Smooth muscle cell (in vitro differentiated cells): ENCODE measurements at regions not wholly inside any gene's neighbourhood (a gene's known extent, or its start where the extent isn't known, plus 50 kb on each side); places are given as distances from the start of the nearest gene placed in this dataset.

Source experiments
- DNase-seq: peaks from one replicate; lab custom pipeline; 2025; ENCODE audit not compliant: unreplicated experiment; lab: John Stamatoyannopoulos, UW
- H2AFZ ChIP-seq: fragments of 200-600 bp; sonication (generic); 2 replicates; pipeline ENCODE4 v1.6.0; 2016; ENCODE audit warnings: antibody characterized with exemption, low read depth, mild to moderate bottlenecking
- H3F3A ChIP-seq: fragments of 200-600 bp; sonication (generic); 2 replicates; pipeline ENCODE4 v1.6.0; 2017; ENCODE audit warnings: antibody characterized with exemption, low read depth
- H3K27ac ChIP-seq: fragments of 200-600 bp; sonication (generic); 2 replicates; pipeline ENCODE4 v1.5.1; 2016; ENCODE audit warnings: low read depth, mild to moderate bottlenecking
- H3K27me3 ChIP-seq: fragments of 200-600 bp; sonication (generic); 2 replicates; pipeline ENCODE4 v1.6.1; 2016; ENCODE audit warnings: low read depth, mild to moderate bottlenecking
- H3K36me3 ChIP-seq: fragments of 200-600 bp; sonication (generic); 2 replicates; pipeline ENCODE4 v1.5.1; 2016; ENCODE audit warnings: low read depth
- H3K4me1 ChIP-seq: fragments of 200-600 bp; sonication (generic); 2 replicates; pipeline ENCODE4 v1.5.1; 2016; ENCODE audit warnings: low read depth
- H3K4me2 ChIP-seq: fragments of 200-600 bp; sonication (generic); 2 replicates; pipeline ENCODE4 v1.6.0; 2016; ENCODE audit warnings: mild to moderate bottlenecking
- H3K4me3 ChIP-seq: fragments of 200-600 bp; sonication (generic); 2 replicates; pipeline ENCODE4 v1.5.1; 2016; ENCODE audit warnings: mild to moderate bottlenecking
- H3K79me2 ChIP-seq: fragments of 200-600 bp; sonication (generic); 2 replicates; pipeline ENCODE4 v1.6.0; 2016; ENCODE audit warnings: low read depth, mild to moderate bottlenecking
- H3K9ac ChIP-seq: fragments of 200-600 bp; sonication (generic); 2 replicates; pipeline ENCODE4 v1.6.0; 2016; ENCODE audit warnings: low read depth
- H3K9me3 ChIP-seq: fragments of 200-600 bp; sonication (generic); replicated peaks from 2 replicates; pipeline ENCODE4 v1.5.1; 2016; ENCODE audit warnings: low read depth
- H4K20me1 ChIP-seq: fragments of 200-600 bp; sonication (generic); 2 replicates; pipeline ENCODE4 v1.6.0; 2016; ENCODE audit warnings: low read depth
- CTCF ChIP-seq: fragments of 200-600 bp; sonication (generic); IDR thresholded peaks from 2 replicates; pipeline ENCODE4 v1.5.1; 2017; ENCODE audit warnings: borderline replicate concordance, mild to moderate bottlenecking, antibody characterized with exemption; ENCODE audit not compliant: insufficient read depth, poor library complexity, severe bottlenecking
- WGBS: methylation state at CpG from one replicate; pipeline ENCODE4 v1.1.7; 2016; ENCODE audit warnings: low lambda C conversion rate; 5-methylcytosine and 5-hydroxymethylcytosine counted together

- no peak for DNase-seq
- WGBS, result 89% methylated on average over 3 of the region's 3 CpGs
Measured at GRCh38 chr21:28867401-28867800, 125.3 kb downstream of the LTN1 start.

GRCh38 chr21:28865488-28866186 is 127.0 kb downstream of the LTN1 start:
- Histone ChIP-seq H3K27ac (no peak overlapping the region), H3K9me3 (no peaks in the 10 kb centered on the region), H3K36me3 (no peaks in the 10 kb centered on the region), H2AFZ (no peak overlapping the region), H3K4me2 (no peak overlapping the region), H3K4me1 (no peaks in the 10 kb centered on the region), H3K9ac (no peak overlapping the region), H4K20me1 (no peaks in the 10 kb centered on the region), H3F3A (no peaks in the 10 kb centered on the region), H3K4me3 (no peak overlapping the region), H3K27me3 (no peaks in the 10 kb centered on the region), H3K79me2 (no peaks in the 10 kb centered on the region)
- DNase-seq, result no peak
- 96% methylated on average over 5 of the region's 5 CpGs for WGBS
- TF ChIP-seq CTCF, result no peak

More at GRCh38 chr21:28867401-28867800, 125.3 kb downstream of the LTN1 start:
- Histone ChIP-seq H3K9me3 (no peaks in the 10 kb centered on the region), H3K36me3 (no peaks in the 10 kb centered on the region), H3F3A (no peaks in the 10 kb centered on the region), H4K20me1 (no peaks in the 10 kb centered on the region), H3K9ac (no peak overlapping the region), H2AFZ (no peak overlapping the region), H3K4me2 (no peak overlapping the region), H3K27ac (no peak overlapping the region), H3K79me2 (no peaks in the 10 kb centered on the region), H3K27me3 (no peaks in the 10 kb centered on the region), H3K4me1 (no peaks in the 10 kb centered on the region), H3K4me3 (no peak overlapping the region)
- no peak for TF ChIP-seq CTCF

GRCh38 chr21:28858424-28858823 is 134.3 kb downstream of the LTN1 start:
- Histone ChIP-seq H3K4me2 (no peak overlapping the region), H3K27me3 (no peaks in the 10 kb centered on the region), H4K20me1 (no peaks in the 10 kb centered on the region), H3K36me3 (no peaks in the 10 kb centered on the region), H3K27ac (no peak overlapping the region), H3K4me1 (no peaks in the 10 kb centered on the region), H3K4me3 (no peak overlapping the region), H3K79me2 (no peaks in the 10 kb centered on the region), H3K9me3 (no peaks in the 10 kb centered on the region), H3K9ac (no peak overlapping the region), H2AFZ (no peak overlapping the region), H3F3A (no peaks in the 10 kb centered on the region)
- TF ChIP-seq CTCF, result no peak
- whole genome bisulfite sequencing, result 68% methylated on average over 3 of the region's 3 CpGs
- DNase-seq, result no peak

GRCh38 chr21:28857752-28858151 is 134.9 kb downstream of the LTN1 start:
- Histone ChIP-seq H3F3A (no peaks in the 10 kb centered on the region), H3K36me3 (no peaks in the 10 kb centered on the region), H3K4me3 (no peak overlapping the region), H3K4me2 (no peak overlapping the region), H2AFZ (no peak overlapping the region), H3K79me2 (no peaks in the 10 kb centered on the region), H3K9me3 (no peaks in the 10 kb centered on the region), H3K27ac (no peak overlapping the region), H3K27me3 (no peaks in the 10 kb centered on the region), H3K4me1 (no peaks in the 10 kb centered on the region), H4K20me1 (no peaks in the 10 kb centered on the region), H3K9ac (no peak overlapping the region)
- no peak for TF ChIP-seq CTCF
- DNase-seq, result no peak
- 66% methylated on average over 2 of the region's 2 CpGs for WGBS
